DOHH2 (cell line): ENCODE measurements at regions not wholly inside any gene's neighbourhood (a gene's known extent, or its start where the extent isn't known, plus 50 kb on each side); places are given as distances from the start of the nearest gene placed in this dataset.

Experiments used
- H3F3A ChIP-seq: fragments of 200-600 bp; sonication (generic), shearing (Covaris generic); 2 replicates; pipeline ENCODE4 v1.6.0; 2016; ENCODE audit warnings: antibody characterized with exemption, mild to moderate bottlenecking; ENCODE audit not compliant: control insufficient read depth, insufficient read depth
- H3K27ac ChIP-seq: fragments of 200-600 bp; sonication (generic); 2 replicates; pipeline ENCODE4 v1.5.1; 2014; ENCODE audit warnings: low read depth, mild to moderate bottlenecking, low read length, moderate library complexity
- H3K27me3 ChIP-seq: fragments of 200-600 bp; sonication (generic); 2 replicates; pipeline ENCODE4 v1.6.1; 2014; ENCODE audit warnings: mild to moderate bottlenecking, low read length, mixed read lengths; ENCODE audit not compliant: control insufficient read depth
- H3K36me3 ChIP-seq: fragments of 200-600 bp; sonication (generic); 2 replicates; pipeline ENCODE4 v1.6.1; 2014; ENCODE audit warnings: mild to moderate bottlenecking, low read length, moderate library complexity, mixed read lengths; ENCODE audit not compliant: control insufficient read depth
- H3K4me1 ChIP-seq: fragments of 200-600 bp; sonication (generic); 2 replicates; pipeline ENCODE4 v1.6.1; 2014; ENCODE audit warnings: mild to moderate bottlenecking, low read length, mixed read lengths; ENCODE audit not compliant: control insufficient read depth
- H3K4me2 ChIP-seq: fragments of 200-600 bp; sonication (generic); 2 replicates; pipeline ENCODE4 v1.6.0; 2014; ENCODE audit warnings: mild to moderate bottlenecking, low read length, moderate library complexity
- H3K4me3 ChIP-seq: fragments of 200-600 bp; sonication (generic); 2 replicates; pipeline ENCODE4 v1.5.1; 2014; ENCODE audit warnings: mild to moderate bottlenecking, low read length, mixed read lengths
- H3K79me2 ChIP-seq: fragments of 200-600 bp; sonication (generic); 2 replicates; pipeline ENCODE4 v1.6.1; 2014; ENCODE audit warnings: mild to moderate bottlenecking, low read length, mixed read lengths; ENCODE audit not compliant: control insufficient read depth
- H3K9me2 ChIP-seq: fragments of 200-600 bp; sonication (generic); replicated peaks from 2 replicates; pipeline ENCODE4 v1.6.1; 2014; ENCODE audit warnings: mild to moderate bottlenecking, low read length, mixed read lengths; ENCODE audit not compliant: control insufficient read depth
- H3K9me3 ChIP-seq: fragments of 200-600 bp; sonication (generic); 2 replicates; pipeline ENCODE4 v1.6.1; 2014; ENCODE audit warnings: antibody characterized with exemption, low read length, mixed read lengths; ENCODE audit not compliant: control insufficient read depth, insufficient read depth
- H4K20me1 ChIP-seq: fragments of 200-600 bp; sonication (generic); 2 replicates; pipeline ENCODE4 v1.6.0; 2014; ENCODE audit warnings: low read depth, mild to moderate bottlenecking, antibody characterized with exemption, low read length, moderate library complexity; ENCODE audit not compliant: control insufficient read depth, insufficient read depth
- EZH2phosphoT487 ChIP-seq: fragments of 200-600 bp; sonication (generic); IDR thresholded peaks from 2 replicates; pipeline ENCODE4 v1.6.1; 2017; ENCODE audit warnings: borderline replicate concordance, mild to moderate bottlenecking, antibody characterized with exemption, low read length, moderate library complexity, mixed read lengths
- TF ChIP-seq, protein P1 (sequence below): fragments of 200-600 bp; sonication (generic); IDR thresholded peaks from one replicate; pipeline ENCODE4 v1.5.1; 2014; ENCODE audit warnings: antibody characterized with exemption, mild to moderate bottlenecking, low read depth, low read length; ENCODE audit not compliant: poor library complexity, severe bottlenecking

DNA sequence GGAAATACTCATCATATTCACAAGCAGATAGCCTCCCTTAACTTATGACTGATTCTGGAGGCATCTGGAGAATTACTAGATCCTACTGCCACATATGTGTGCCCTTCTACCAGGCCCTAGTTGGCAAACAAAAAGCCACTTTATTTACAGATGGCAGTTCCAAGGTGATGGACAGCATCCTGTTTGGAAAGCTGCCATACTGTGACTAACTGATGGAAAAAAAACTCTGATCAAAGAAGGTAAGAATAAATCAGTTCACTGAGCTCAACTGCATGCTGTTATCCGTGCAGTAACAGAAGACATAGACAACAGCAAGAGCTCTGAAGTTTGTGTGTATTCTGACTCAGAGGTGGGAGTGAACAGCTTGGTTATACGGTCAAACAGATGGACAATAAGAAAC lies 279.8 kb upstream of the POU5F2 start:
- H4K20me1 ChIP-seq: no peaks in the 10 kb centered on the region
- H3K4me2 ChIP-seq: no peak overlapping the region
- H3K4me3 ChIP-seq: no peak overlapping the region
- no peaks in the 10 kb centered on the region for H3F3A ChIP-seq
- no peak overlapping the region for H3K27ac ChIP-seq
- H3K9me2 ChIP-seq: no peaks in the 10 kb centered on the region
- peaks cover 23% of the 10 kb centered on the region for H3K4me1 ChIP-seq
- TF ChIP-seq EZH2phosphoT487: no peak
- TF ChIP-seq, protein P1, sequence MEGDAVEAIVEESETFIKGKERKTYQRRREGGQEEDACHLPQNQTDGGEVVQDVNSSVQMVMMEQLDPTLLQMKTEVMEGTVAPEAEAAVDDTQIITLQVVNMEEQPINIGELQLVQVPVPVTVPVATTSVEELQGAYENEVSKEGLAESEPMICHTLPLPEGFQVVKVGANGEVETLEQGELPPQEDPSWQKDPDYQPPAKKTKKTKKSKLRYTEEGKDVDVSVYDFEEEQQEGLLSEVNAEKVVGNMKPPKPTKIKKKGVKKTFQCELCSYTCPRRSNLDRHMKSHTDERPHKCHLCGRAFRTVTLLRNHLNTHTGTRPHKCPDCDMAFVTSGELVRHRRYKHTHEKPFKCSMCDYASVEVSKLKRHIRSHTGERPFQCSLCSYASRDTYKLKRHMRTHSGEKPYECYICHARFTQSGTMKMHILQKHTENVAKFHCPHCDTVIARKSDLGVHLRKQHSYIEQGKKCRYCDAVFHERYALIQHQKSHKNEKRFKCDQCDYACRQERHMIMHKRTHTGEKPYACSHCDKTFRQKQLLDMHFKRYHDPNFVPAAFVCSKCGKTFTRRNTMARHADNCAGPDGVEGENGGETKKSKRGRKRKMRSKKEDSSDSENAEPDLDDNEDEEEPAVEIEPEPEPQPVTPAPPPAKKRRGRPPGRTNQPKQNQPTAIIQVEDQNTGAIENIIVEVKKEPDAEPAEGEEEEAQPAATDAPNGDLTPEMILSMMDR: no peak
- no peaks in the 10 kb centered on the region for H3K79me2 ChIP-seq
- H3K27me3 ChIP-seq: no peaks in the 10 kb centered on the region
- H3K9me3 ChIP-seq: no peaks in the 10 kb centered on the region
- H3K36me3 ChIP-seq: no peaks in the 10 kb centered on the region

DNA sequence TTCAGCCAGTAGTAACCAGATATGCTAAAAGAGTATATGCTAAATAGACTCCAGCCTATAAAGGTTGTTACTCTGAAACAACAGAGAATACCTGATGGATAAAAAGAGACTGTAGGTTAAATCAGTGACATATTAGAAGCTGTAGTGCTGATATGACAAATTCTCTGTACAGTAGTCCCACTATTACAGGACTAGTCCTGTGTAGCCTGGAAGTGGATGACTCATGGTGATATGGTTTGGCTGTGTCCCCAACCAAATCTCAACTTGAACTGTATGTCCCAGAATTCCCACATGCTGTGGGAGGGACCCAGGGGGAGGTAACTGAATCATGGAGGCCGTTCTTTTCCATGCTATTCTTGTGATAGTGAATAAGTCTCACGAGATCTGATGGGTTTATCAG lies 276.2 kb upstream of the POU5F2 start:
- H3K27me3 ChIP-seq: no peaks in the 10 kb centered on the region
- no peak overlapping the region for H3K4me3 ChIP-seq
- H3K4me2 ChIP-seq: no peak overlapping the region
- H3K36me3 ChIP-seq: no peaks in the 10 kb centered on the region
- H3K9me3 ChIP-seq: no peaks in the 10 kb centered on the region
- H3K4me1 ChIP-seq: peaks cover 13% of the 10 kb centered on the region
- H3K27ac ChIP-seq: no peak overlapping the region
- no peaks in the 10 kb centered on the region for H3K79me2 ChIP-seq
- no peaks in the 10 kb centered on the region for H3F3A ChIP-seq
- TF ChIP-seq, protein P1: no peak
- TF ChIP-seq EZH2phosphoT487: no peak
- H3K9me2 ChIP-seq: no peaks in the 10 kb centered on the region
- H4K20me1 ChIP-seq: no peaks in the 10 kb centered on the region

DNA sequence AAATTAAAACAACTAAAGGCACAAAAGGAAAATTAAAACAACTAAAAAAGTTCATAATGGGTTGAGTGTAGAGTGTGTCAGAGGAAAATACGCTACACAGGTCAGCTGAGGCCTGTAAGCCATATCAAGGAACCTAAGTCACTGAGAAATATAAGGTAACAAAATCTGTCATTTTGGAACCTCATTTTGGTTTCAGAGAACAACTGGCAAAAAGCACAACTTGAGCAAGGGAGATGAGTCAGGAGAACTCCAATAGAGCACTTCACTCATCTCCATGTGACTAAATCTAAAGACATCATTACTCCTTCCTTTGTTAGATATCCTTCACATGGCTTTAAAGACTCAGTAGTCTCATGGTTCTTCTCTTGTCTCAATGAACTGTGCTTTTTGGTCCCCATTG lies 269.4 kb upstream of the POU5F2 start:
- TF ChIP-seq, protein P1: no peak
- TF ChIP-seq EZH2phosphoT487: no peak
- no peak overlapping the region for H3K4me2 ChIP-seq
- H3K79me2 ChIP-seq: no peaks in the 10 kb centered on the region
- no peaks in the 10 kb centered on the region for H3F3A ChIP-seq
- H3K4me1 ChIP-seq: no peaks in the 10 kb centered on the region
- H4K20me1 ChIP-seq: no peaks in the 10 kb centered on the region
- H3K36me3 ChIP-seq: no peaks in the 10 kb centered on the region
- no peak overlapping the region for H3K27ac ChIP-seq
- H3K27me3 ChIP-seq: no peaks in the 10 kb centered on the region
- no peaks in the 10 kb centered on the region for H3K9me3 ChIP-seq
- no peaks in the 10 kb centered on the region for H3K9me2 ChIP-seq
- no peak overlapping the region for H3K4me3 ChIP-seq

DNA sequence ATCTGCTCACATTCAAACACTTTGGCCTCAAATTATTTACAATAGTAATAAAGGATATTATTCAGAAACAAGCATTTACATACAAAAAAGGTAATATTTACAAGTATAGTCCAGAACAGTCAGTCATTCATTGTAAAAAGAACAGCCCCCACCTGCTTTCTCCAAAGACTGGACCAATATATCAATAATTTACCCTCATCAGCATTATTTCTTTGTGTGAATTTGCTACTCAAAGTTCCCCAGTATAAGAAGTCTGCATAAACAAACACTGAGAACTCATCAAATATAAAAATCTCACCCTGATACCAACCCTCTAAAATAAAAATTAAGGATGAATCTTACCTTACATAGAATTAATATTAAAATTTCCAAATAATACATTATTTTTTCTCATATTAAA lies 267.8 kb upstream of the POU5F2 start:
- Histone ChIP-seq H3K27ac (no peak overlapping the region), H3K9me3 (no peaks in the 10 kb centered on the region), H3K27me3 (no peaks in the 10 kb centered on the region), H3F3A (no peaks in the 10 kb centered on the region), H3K36me3 (no peaks in the 10 kb centered on the region), H3K4me2 (no peak overlapping the region), H3K9me2 (no peaks in the 10 kb centered on the region), H3K4me1 (no peaks in the 10 kb centered on the region), H3K79me2 (no peaks in the 10 kb centered on the region), H4K20me1 (no peaks in the 10 kb centered on the region), H3K4me3 (no peak overlapping the region)
- TF ChIP-seq EZH2phosphoT487: no peak
- TF ChIP-seq, protein P1: no peak
